Tibial nerve (tissue), 4 donors: ENCODE measurements at regions not wholly inside any gene's neighbourhood (a gene's known extent, or its start where the extent isn't known, plus 50 kb on each side); places are given as distances from the start of the nearest gene placed in this dataset.

Experiments
- DNase-seq, 2 donors: peaks; one replicate each; pipeline ENCODE4 v3.0.0-alpha.2; 2019; ENCODE audit warnings: low spot score in 2 of 2
- H3K27ac ChIP-seq, 4 donors: fragments of 200-600 bp; sonication (generic) in 3 of 4; one replicate each; pipeline ENCODE4 v1.5.1; 2017 to 2019; ENCODE audit warnings: mild to moderate bottlenecking in 1 of 4
- H3K27me3 ChIP-seq, 2 donors: fragments of 200-600 bp; sonication (generic) in 1 of 2; one replicate each; pipeline versions ENCODE4 v1.5.1 to v1.6.0; 2017 to 2019
- H3K36me3 ChIP-seq, 3 donors: fragments of 200-600 bp; sonication (generic); one replicate each; pipeline ENCODE4 v1.5.1; 2018 to 2019
- H3K4me1 ChIP-seq, 4 donors: fragments of 200-600 bp; sonication (generic) in 3 of 4; one replicate each; pipeline ENCODE4 v1.5.1; 2017 to 2019
- H3K4me3 ChIP-seq, 4 donors: fragments of 200-600 bp; sonication (generic) in 3 of 4; one replicate each; pipeline ENCODE4 v1.5.1; 2017 to 2019; ENCODE audit warnings: mild to moderate bottlenecking in 1 of 4, moderate library complexity in 1 of 4
- H3K9me3 ChIP-seq, 4 donors: fragments of 200-600 bp; sonication (generic) in 3 of 4; one replicate each; pipeline ENCODE4 v1.5.1; 2017 to 2019
- EP300 ChIP-seq, 2 donors: sonication (generic); formaldehyde crosslinking; IDR thresholded peaks; one replicate each; pipeline ENCODE4 v1.6.1; 2017; ENCODE audit warnings: antibody characterized with exemption in 2 of 2, mild to moderate bottlenecking in 1 of 2
- POLR2A ChIP-seq, 2 donors: fragments of 450-650 bp; IDR thresholded peaks; one replicate each; pipeline ENCODE4 v1.6.1; 2017; ENCODE audit warnings: antibody characterized with exemption in 2 of 2, mild to moderate bottlenecking in 2 of 2, moderate library complexity in 2 of 2
- WGBS, 2 donors: methylation state at CpG; one replicate each; pipeline ENCODE4 v1.1.5; 2018; 5-methylcytosine and 5-hydroxymethylcytosine counted together
- TF ChIP-seq, protein P1 (sequence below), 5 experiments: fragments of 200-600 bp in 3 of 5; fragments of 450-650 bp in 2 of 5; sonication (generic) in 3 of 5; IDR thresholded peaks; one replicate each; pipeline ENCODE4 v1.5.1; 2016 to 2019; ENCODE audit warnings: antibody characterized with exemption in 5 of 5, mild to moderate bottlenecking in 3 of 5, moderate library complexity in 2 of 5

DNA sequence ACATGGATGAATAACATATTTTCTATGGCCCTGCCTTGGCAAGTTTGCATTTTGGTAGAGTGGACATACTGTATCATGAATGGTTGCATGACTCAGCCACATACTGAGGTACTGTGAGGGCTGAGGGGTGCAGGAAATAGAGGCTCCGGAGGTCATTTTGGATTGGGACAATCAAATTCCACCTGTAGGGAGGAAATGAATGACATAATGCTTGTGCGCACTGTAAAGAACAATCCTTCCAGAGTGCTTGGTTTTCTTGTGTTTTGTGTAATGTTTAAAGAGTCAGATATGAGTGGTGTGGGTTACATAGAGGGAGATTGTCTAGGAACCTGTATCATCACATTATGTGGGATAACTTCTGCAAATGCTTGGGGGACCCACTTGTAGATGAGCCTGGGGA is 329.9 kb upstream of the PROX1 start:
- H3K27me3 ChIP-seq = no peaks in the 10 kb centered on the region
- WGBS, 2 donors = 74 to 78% methylated on average over 2 of the region's 2 CpGs
- no peaks in the 10 kb centered on the region for H3K36me3 ChIP-seq
- DNase-seq = no peak
- H3K4me1 ChIP-seq = no peaks in the 10 kb centered on the region
- H3K27ac ChIP-seq = no peak overlapping the region
- no peaks in the 10 kb centered on the region for H3K9me3 ChIP-seq
- H3K4me3 ChIP-seq = no peak overlapping the region
- no peak for TF ChIP-seq POLR2A (IDR thresholded peaks at IDR 0.05)
- TF ChIP-seq, protein P1, sequence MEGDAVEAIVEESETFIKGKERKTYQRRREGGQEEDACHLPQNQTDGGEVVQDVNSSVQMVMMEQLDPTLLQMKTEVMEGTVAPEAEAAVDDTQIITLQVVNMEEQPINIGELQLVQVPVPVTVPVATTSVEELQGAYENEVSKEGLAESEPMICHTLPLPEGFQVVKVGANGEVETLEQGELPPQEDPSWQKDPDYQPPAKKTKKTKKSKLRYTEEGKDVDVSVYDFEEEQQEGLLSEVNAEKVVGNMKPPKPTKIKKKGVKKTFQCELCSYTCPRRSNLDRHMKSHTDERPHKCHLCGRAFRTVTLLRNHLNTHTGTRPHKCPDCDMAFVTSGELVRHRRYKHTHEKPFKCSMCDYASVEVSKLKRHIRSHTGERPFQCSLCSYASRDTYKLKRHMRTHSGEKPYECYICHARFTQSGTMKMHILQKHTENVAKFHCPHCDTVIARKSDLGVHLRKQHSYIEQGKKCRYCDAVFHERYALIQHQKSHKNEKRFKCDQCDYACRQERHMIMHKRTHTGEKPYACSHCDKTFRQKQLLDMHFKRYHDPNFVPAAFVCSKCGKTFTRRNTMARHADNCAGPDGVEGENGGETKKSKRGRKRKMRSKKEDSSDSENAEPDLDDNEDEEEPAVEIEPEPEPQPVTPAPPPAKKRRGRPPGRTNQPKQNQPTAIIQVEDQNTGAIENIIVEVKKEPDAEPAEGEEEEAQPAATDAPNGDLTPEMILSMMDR (IDR thresholded peaks at IDR 0.05) = no peak
- no peak for TF ChIP-seq EP300 (IDR thresholded peaks at IDR 0.05)

DNA sequence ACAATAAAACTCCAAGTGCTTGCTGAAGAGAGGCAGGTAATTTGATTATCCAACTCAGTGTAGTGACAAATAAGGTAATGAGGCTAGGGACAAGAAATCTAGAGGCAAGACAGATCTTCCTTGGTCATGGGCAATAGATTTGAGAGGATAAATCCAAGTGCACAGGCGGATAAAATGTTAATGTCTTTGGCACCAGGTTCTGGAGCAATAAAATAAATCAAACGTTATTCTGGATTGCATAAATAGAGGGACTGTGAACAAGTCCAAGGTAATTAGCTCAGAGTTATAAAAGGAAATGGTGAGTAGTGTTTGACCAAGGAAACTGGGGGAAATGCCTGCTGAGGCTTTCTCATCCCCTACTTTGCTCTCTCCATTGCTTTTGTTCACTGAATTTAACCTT is 329.3 kb upstream of the PROX1 start:
- H3K4me3 ChIP-seq = no peak overlapping the region
- H3K4me1 ChIP-seq = no peaks in the 10 kb centered on the region
- TF ChIP-seq POLR2A (IDR thresholded peaks at IDR 0.05) = no peak
- TF ChIP-seq, protein P1 (IDR thresholded peaks at IDR 0.05) = no peak
- no peak for TF ChIP-seq EP300 (IDR thresholded peaks at IDR 0.05)
- H3K27ac ChIP-seq = no peak overlapping the region
- WGBS, 2 donors = 33 to 43% methylated on average over 2 of the region's 2 CpGs
- H3K36me3 ChIP-seq = no peaks in the 10 kb centered on the region
- H3K27me3 ChIP-seq = no peaks in the 10 kb centered on the region
- H3K9me3 ChIP-seq = no peaks in the 10 kb centered on the region
- DNase-seq = no peak

DNA sequence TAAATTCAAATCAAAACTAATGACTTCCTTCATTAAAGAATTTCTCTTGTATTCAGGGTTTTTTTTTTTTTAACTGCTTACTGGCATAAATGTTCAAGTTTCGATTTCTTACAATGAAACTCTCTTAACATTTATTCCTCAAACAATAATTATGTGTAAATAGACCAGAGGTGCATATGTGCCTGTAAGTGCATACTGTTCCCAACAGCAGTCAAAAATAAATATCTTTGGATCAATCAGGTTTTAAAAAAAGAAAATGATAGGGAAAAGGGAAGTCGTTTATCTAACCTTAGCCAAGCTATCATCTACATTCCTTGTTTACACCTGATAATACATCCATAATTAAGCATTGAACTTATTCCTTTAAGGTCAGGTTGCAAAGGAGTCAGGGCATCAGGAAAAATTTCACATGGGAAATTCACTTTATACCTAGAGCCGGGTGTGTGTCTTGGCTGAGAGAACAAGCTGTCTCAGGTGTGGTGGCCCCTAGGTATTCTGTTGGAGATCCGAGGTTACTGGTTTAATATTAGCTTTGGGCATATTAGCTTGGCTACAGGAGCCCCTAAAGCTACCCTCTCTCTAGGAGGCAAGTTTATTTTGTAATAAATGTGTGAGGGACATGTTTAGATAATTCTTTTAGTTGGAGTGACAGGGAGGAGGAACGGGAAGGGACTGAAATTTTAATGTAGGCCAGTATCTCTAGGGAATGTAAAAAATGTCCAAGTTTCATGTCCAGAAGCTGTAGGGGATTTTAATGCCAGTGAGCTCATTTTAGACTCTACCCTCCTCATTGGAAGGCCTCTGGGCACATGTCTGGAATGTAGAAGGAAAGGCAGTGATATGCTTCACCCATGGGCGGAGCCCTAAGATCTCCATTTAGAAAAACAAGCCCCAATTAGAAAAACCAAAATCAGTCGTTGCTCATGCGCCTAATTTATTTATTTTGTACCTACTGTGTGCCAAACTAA is 327.9 kb upstream of the PROX1 start:
- WGBS, 2 donors = 81 to 82% methylated on average over 8 of the region's 8 CpGs
- Histone ChIP-seq H3K27ac (no peak overlapping the region), H3K4me3 (no peak overlapping the region), H3K27me3 (no peaks in the 10 kb centered on the region), H3K9me3 (no peaks in the 10 kb centered on the region), H3K4me1 (no peaks in the 10 kb centered on the region), H3K36me3 (no peaks in the 10 kb centered on the region)
- TF ChIP-seq EP300 (IDR thresholded peaks at IDR 0.05) = no peak
- no peak for DNase-seq

DNA sequence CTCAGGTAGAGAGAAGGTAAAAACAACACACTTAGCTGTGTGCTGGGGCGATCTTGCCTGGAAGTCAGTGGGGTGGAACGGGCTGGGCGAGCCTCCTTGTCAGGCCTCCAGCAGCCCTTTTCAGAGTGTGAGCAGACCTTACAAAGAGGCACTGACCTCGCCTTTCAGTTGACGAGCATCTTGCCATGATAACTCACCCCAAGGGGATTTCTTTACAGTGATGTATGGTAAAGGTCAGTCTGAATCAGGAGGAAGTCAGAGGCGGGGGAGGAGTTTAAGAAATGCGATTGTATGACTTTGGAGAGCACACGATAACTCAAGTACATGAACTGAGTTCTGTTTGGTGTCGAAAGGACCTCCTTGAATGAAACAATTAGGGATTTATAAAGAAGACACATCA is 326.5 kb upstream of the PROX1 start:
- no peak overlapping the region for H3K4me3 ChIP-seq
- TF ChIP-seq POLR2A (IDR thresholded peaks at IDR 0.05) = no peak
- TF ChIP-seq EP300 (IDR thresholded peaks at IDR 0.05) = no peak
- TF ChIP-seq, protein P1 (IDR thresholded peaks at IDR 0.05) = no peak
- 44 to 48% methylated on average over 9 of the region's 9 CpGs for WGBS, 2 donors
- no peaks in the 10 kb centered on the region for H3K36me3 ChIP-seq
- DNase-seq = no peak
- no peaks in the 10 kb centered on the region for H3K4me1 ChIP-seq
- H3K27me3 ChIP-seq = no peaks in the 10 kb centered on the region
- H3K9me3 ChIP-seq = no peaks in the 10 kb centered on the region
- no peak overlapping the region for H3K27ac ChIP-seq

DNA sequence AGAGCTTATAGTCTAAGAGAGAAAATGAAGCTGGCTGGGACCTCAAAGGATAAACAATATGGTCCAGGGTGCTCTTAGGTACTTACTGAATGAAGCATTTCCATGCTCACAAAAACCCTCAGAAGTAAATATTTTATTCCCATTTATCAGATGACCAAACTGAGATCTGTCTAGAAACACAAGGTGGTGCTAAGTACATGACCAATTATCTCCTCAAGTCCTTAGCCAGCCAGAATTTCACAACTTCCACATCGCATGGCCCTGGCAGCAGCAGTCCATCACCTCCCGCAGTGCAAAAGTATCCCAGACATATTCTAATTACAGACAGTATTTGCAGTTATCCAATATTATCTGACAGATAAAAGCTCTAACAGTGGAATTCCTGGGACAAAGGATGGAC is 321.7 kb upstream of the PROX1 start:
- Histone ChIP-seq H3K9me3 (no peaks in the 10 kb centered on the region), H3K27me3 (no peaks in the 10 kb centered on the region), H3K27ac (no peak overlapping the region), H3K4me3 (no peak overlapping the region), H3K36me3 (no peaks in the 10 kb centered on the region), H3K4me1 (no peaks in the 10 kb centered on the region)
- TF ChIP-seq, protein P1 (IDR thresholded peaks at IDR 0.05) = no peak
- TF ChIP-seq POLR2A (IDR thresholded peaks at IDR 0.05) = no peak
- no peak for TF ChIP-seq EP300 (IDR thresholded peaks at IDR 0.05)
- 68 to 72% methylated on average over 2 of the region's 2 CpGs for WGBS, 2 donors
- no peak for DNase-seq
